HG02938 (cell line): ENCODE measurements at regions not wholly inside any gene's neighbourhood (a gene's known extent, or its start where the extent isn't known, plus 50 kb on each side); places are given as distances from the start of the nearest gene placed in this dataset.
"Not testable (repeated sequence)": the region's sequence is repeated elsewhere in the genome, so short reads cannot be mapped to it uniquely, and the experiment has no call there.

Experiments used
- ATAC-seq: cut with Tn5 transposase; IDR thresholded peaks from one replicate; pipeline ENCODE4 v1.9.1; 2021; ENCODE audit warnings: mild to moderate bottlenecking, moderate library complexity; ENCODE audit not compliant: unreplicated experiment

- no peak for ATAC-seq
These were observed 142.6 kb upstream of the PROK2 start for GRCh38 chr3:71927505-71928066.

GRCh38 chr3:71926616-71927015, 141.7 kb upstream of the PROK2 start:
- ATAC-seq = no peak

GRCh38 chr3:71926262-71926600, 141.3 kb upstream of the PROK2 start:
- ATAC-seq = no peak

GRCh38 chr3:71925511-71926261, 140.7 kb upstream of the PROK2 start:
- not testable (repeated sequence) for ATAC-seq

- ATAC-seq = no peak
These were observed 139.8 kb upstream of the PROK2 start for GRCh38 chr3:71924721-71925120.

GRCh38 chr3:71921036-71921435, 136.1 kb upstream of the PROK2 start:
- ATAC-seq = no peak

- ATAC-seq = no peak
These were observed 134.6 kb upstream of the PROK2 start for GRCh38 chr3:71919572-71919971.

- no peak for ATAC-seq
These were observed 132.6 kb upstream of the PROK2 start for GRCh38 chr3:71917545-71917944.

GRCh38 chr3:71916747-71917369, 131.9 kb upstream of the PROK2 start:
- ATAC-seq = no peak

- no peak for ATAC-seq
These were observed 128.0 kb upstream of the PROK2 start for GRCh38 chr3:71912839-71913495.

GRCh38 chr3:71910108-71910507, 125.2 kb upstream of the PROK2 start:
- ATAC-seq = no peak

- no peak for ATAC-seq
These were observed 123.0 kb upstream of the PROK2 start for GRCh38 chr3:71907996-71908395.

GRCh38 chr3:71906976-71907375, 122.0 kb upstream of the PROK2 start:
- no peak for ATAC-seq

GRCh38 chr3:71905426-71905825, 120.5 kb upstream of the PROK2 start:
- peak; percentile 78 for ATAC-seq

- ATAC-seq = no peak
These were observed 119.0 kb upstream of the PROK2 start for GRCh38 chr3:71903936-71904335.

- ATAC-seq = no peak
These were observed 118.2 kb upstream of the PROK2 start for GRCh38 chr3:71903112-71903495.

- no peak for ATAC-seq
These were observed 117.5 kb upstream of the PROK2 start for GRCh38 chr3:71902258-71903111.

- no peak for ATAC-seq
These were observed 116.7 kb upstream of the PROK2 start for GRCh38 chr3:71901645-71902044.

- ATAC-seq = no peak
These were observed 115.1 kb upstream of the PROK2 start for GRCh38 chr3:71900057-71900456.

- no peak for ATAC-seq
These were observed 111.8 kb upstream of the PROK2 start for GRCh38 chr3:71896751-71897150.
